ENCODE measurements at regions not wholly inside any gene's neighbourhood (a gene's known extent, or its start where the extent isn't known, plus 50 kb on each side); places are given as distances from the start of the nearest gene placed in this dataset.

- 78% methylated on average over 2 of the region's 2 CpGs for WGBS, 2 donors
- H3K27me3 ChIP-seq: no peaks in the 10 kb centered on the region
- no peaks in the 10 kb centered on the region for H3K36me3 ChIP-seq (ENCODE audit: low read depth, missing control alignments)
- intact Hi-C loops (cut with DNase I; ENCODE audit: low total_unique reads): no loop called here
- no peak overlapping the region for H3K4me3 ChIP-seq
- H3K27ac ChIP-seq: no peak overlapping the region
- DNase-seq: no peak
- no peaks in the 10 kb centered on the region for H3K9me3 ChIP-seq
- H3K4me1 ChIP-seq: no peaks in the 10 kb centered on the region
- TF ChIP-seq POLR2A (IDR thresholded peaks at IDR 0.05) (no peak), CTCF (IDR thresholded peaks at IDR 0.05) (no peak)
Measured at GRCh38 chrX:104310657-104311254, 56.0 kb upstream of the ESX1 start.

- intact Hi-C loops (cut with DNase I; ENCODE audit: low total_unique reads): no loop called here
- H3K9me3 ChIP-seq: no peaks in the 10 kb centered on the region
- H3K4me1 ChIP-seq: no peaks in the 10 kb centered on the region
- WGBS, 2 donors: 13 to 60% methylated on average over 2 to 12 of the region's 12 CpGs
- no peaks in the 10 kb centered on the region for H3K36me3 ChIP-seq (ENCODE audit: low read depth, missing control alignments)
- no peak for DNase-seq
- H3K4me3 ChIP-seq: no peak overlapping the region
- no peak overlapping the region for H3K27ac ChIP-seq
- H3K27me3 ChIP-seq: no peaks in the 10 kb centered on the region
- TF ChIP-seq CTCF (IDR thresholded peaks at IDR 0.05): no peak
- TF ChIP-seq POLR2A (IDR thresholded peaks at IDR 0.05): no peak
Measured at GRCh38 chrX:104310090-104310489, 55.4 kb upstream of the ESX1 start.

- intact Hi-C loops (cut with DNase I; ENCODE audit: low total_unique reads): no loop called here
- Histone ChIP-seq H3K4me3 (no peak overlapping the region), H3K9me3 (no peaks in the 10 kb centered on the region), H3K27ac (no peak overlapping the region), H3K36me3 (ENCODE audit: low read depth, missing control alignments) (no peaks in the 10 kb centered on the region), H3K4me1 (no peaks in the 10 kb centered on the region), H3K27me3 (no peaks in the 10 kb centered on the region)
- no peak for DNase-seq
- TF ChIP-seq CTCF (IDR thresholded peaks at IDR 0.05) (no peak), POLR2A (IDR thresholded peaks at IDR 0.05) (no peak)
- 83 to 94% methylated on average over 4 to 5 of the region's 5 CpGs for WGBS, 2 donors
Measured at GRCh38 chrX:104309169-104309568, 54.4 kb upstream of the ESX1 start.

GRCh38 chrX:104307341-104307740, 52.6 kb upstream of the ESX1 start:
- 74 to 83% methylated on average over 5 of the region's 5 CpGs for WGBS, 2 donors
- no peaks in the 10 kb centered on the region for H3K9me3 ChIP-seq
- no peak for TF ChIP-seq POLR2A (IDR thresholded peaks at IDR 0.05)
- TF ChIP-seq CTCF (IDR thresholded peaks at IDR 0.05): no peak
- intact Hi-C loops (cut with DNase I; ENCODE audit: low total_unique reads): no loop called here
- no peaks in the 10 kb centered on the region for H3K36me3 ChIP-seq (ENCODE audit: low read depth, missing control alignments)
- H3K27me3 ChIP-seq: no peaks in the 10 kb centered on the region
- DNase-seq: no peak
- H3K4me1 ChIP-seq: no peaks in the 10 kb centered on the region
- H3K4me3 ChIP-seq: no peak overlapping the region
- H3K27ac ChIP-seq: no peak overlapping the region

- H3K27me3 ChIP-seq: no peaks in the 10 kb centered on the region
- 96 to 97% methylated on average over 7 to 9 of the region's 9 CpGs for WGBS, 2 donors
- no peaks in the 10 kb centered on the region for H3K4me1 ChIP-seq
- H3K36me3 ChIP-seq (ENCODE audit: low read depth, missing control alignments): no peaks in the 10 kb centered on the region
- H3K27ac ChIP-seq: no peak overlapping the region
- DNase-seq: no peak
- no peak overlapping the region for H3K4me3 ChIP-seq
- intact Hi-C loops (cut with DNase I; ENCODE audit: low total_unique reads): no loop called here
- H3K9me3 ChIP-seq: no peaks in the 10 kb centered on the region
- TF ChIP-seq POLR2A (IDR thresholded peaks at IDR 0.05) (no peak), CTCF (IDR thresholded peaks at IDR 0.05) (no peak)
Measured at GRCh38 chrX:104306180-104306579, 51.4 kb upstream of the ESX1 start.

Data from testis (tissue), 2 donors.